Ishikawa (cell line): ENCODE measurements at regions not wholly inside any gene's neighbourhood (a gene's known extent, or its start where the extent isn't known, plus 50 kb on each side); places are given as distances from the start of the nearest gene placed in this dataset.

Experiments used
- CEBPB ChIP-seq: IDR thresholded peaks from 2 replicates; pipeline ENCODE4 v1.6.1; 2012
- CREB1 ChIP-seq: IDR thresholded peaks from 2 replicates; pipeline ENCODE4 v1.6.1; 2012; ENCODE audit warnings: low read depth
- EGR1 ChIP-seq: IDR thresholded peaks from 2 replicates; pipeline ENCODE4 v1.6.1; 2012
- EP300 ChIP-seq: IDR thresholded peaks from 2 replicates; pipeline ENCODE4 v1.6.1; 2012; ENCODE audit warnings: borderline replicate concordance
- FOXM1 ChIP-seq: IDR thresholded peaks from 2 replicates; pipeline ENCODE4 v1.6.1; 2012; ENCODE audit warnings: low read depth, borderline replicate concordance
- NFIC ChIP-seq: IDR thresholded peaks from 2 replicates; pipeline ENCODE4 v1.6.1; 2012
- RAD21 ChIP-seq: IDR thresholded peaks from 2 replicates; pipeline ENCODE4 v1.6.1; 2012; ENCODE audit warnings: low read depth
- TAF1 ChIP-seq: IDR thresholded peaks from 2 replicates; pipeline ENCODE4 v1.6.1; 2012; ENCODE audit warnings: low read depth, mild to moderate bottlenecking
- TCF12 ChIP-seq: IDR thresholded peaks from 2 replicates; pipeline ENCODE4 v1.6.1; 2012; ENCODE audit warnings: low read depth
- TEAD4 ChIP-seq: IDR thresholded peaks from 2 replicates; pipeline ENCODE4 v1.6.1; 2012
- YY1 ChIP-seq: IDR thresholded peaks from 2 replicates; pipeline ENCODE4 v1.6.1; 2012; ENCODE audit warnings: low read depth
- ZBTB7A ChIP-seq: IDR thresholded peaks from 2 replicates; pipeline ENCODE4 v1.6.1; 2012; ENCODE audit warnings: low read depth
- TF ChIP-seq, protein P1 (sequence below): IDR thresholded peaks from 2 replicates; pipeline ENCODE4 v1.6.1; 2012
- TF ChIP-seq, protein P2 (sequence below): IDR thresholded peaks from 2 replicates; pipeline ENCODE4 v1.6.1; 2012; ENCODE audit warnings: low read depth, mild to moderate bottlenecking
- TF ChIP-seq, protein P3 (sequence below): IDR thresholded peaks from 2 replicates; pipeline ENCODE4 v1.6.1; 2012

DNA sequence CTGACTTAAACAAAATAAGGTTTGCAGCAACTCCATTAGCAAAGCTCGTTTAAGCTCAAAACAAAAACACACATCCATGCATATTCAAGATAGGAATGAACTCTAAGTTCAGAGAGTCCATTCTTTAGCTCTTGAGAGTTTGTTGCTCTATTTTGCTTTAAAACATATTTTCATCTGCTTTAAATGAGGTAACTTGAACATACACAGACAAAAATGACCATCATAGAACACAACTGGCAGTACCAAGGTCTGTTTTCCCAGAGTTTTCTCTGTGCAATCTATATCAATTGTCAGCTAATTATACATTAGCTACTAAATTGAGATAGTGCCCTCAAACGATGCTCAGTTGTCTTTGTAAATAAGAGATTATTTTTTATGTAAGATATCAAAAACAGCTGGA lies 423.2 kb upstream of the ANO3 start:
- no peak for TF ChIP-seq CREB1
- TF ChIP-seq, protein P1, sequence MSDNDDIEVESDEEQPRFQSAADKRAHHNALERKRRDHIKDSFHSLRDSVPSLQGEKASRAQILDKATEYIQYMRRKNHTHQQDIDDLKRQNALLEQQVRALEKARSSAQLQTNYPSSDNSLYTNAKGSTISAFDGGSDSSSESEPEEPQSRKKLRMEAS, result no peak
- TF ChIP-seq TAF1, result no peak
- TF ChIP-seq FOXM1, result no peak
- TF ChIP-seq NFIC, result no peak

DNA sequence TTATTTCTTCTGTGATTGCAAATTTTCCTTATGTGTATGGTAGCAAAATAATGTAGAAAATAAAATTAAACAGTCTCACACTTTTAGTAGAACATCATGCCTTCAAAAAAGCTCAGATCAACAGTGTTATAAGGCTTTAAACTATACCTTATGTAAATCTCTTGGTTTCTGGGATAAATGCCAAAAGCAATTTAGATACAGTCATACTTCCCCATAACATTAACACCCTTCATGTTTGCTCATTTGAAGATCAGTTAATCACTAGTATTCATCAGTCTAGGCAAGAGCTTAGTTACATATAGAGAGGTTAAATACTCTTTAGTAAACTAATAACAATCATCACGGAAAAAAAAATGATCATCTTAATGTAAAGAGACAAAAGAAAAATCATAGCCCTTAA lies 421.8 kb upstream of the ANO3 start:
- TF ChIP-seq TAF1, result no peak

DNA sequence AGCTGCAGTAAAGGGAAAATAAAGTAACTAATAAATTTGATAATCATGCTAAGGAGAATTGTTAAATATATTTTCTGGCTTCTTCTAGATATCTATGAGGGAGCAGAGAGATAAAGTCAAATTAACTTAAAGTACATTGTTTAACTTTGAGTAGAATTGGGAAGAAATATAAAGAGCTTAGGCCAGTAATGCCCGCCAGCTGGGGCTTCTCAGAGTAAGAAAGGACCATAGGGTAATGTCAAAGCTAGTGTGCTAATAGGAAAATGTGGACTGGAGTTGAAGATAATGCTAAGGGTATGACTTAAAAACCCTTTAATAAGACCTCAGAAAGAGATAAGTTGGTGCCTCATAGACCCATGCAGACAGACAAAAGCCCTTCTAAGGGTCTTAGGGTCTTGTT lies 411.6 kb upstream of the ANO3 start:
- TF ChIP-seq CREB1, result no peak
- no peak for TF ChIP-seq TCF12
- TF ChIP-seq, protein P2, sequence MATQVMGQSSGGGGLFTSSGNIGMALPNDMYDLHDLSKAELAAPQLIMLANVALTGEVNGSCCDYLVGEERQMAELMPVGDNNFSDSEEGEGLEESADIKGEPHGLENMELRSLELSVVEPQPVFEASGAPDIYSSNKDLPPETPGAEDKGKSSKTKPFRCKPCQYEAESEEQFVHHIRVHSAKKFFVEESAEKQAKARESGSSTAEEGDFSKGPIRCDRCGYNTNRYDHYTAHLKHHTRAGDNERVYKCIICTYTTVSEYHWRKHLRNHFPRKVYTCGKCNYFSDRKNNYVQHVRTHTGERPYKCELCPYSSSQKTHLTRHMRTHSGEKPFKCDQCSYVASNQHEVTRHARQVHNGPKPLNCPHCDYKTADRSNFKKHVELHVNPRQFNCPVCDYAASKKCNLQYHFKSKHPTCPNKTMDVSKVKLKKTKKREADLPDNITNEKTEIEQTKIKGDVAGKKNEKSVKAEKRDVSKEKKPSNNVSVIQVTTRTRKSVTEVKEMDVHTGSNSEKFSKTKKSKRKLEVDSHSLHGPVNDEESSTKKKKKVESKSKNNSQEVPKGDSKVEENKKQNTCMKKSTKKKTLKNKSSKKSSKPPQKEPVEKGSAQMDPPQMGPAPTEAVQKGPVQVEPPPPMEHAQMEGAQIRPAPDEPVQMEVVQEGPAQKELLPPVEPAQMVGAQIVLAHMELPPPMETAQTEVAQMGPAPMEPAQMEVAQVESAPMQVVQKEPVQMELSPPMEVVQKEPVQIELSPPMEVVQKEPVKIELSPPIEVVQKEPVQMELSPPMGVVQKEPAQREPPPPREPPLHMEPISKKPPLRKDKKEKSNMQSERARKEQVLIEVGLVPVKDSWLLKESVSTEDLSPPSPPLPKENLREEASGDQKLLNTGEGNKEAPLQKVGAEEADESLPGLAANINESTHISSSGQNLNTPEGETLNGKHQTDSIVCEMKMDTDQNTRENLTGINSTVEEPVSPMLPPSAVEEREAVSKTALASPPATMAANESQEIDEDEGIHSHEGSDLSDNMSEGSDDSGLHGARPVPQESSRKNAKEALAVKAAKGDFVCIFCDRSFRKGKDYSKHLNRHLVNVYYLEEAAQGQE, result no peak
- TF ChIP-seq CEBPB, result no peak
- TF ChIP-seq YY1, result no peak
- TF ChIP-seq EP300, result no peak
- TF ChIP-seq NFIC, result no peak
- TF ChIP-seq RAD21, result no peak
- TF ChIP-seq, protein P3, sequence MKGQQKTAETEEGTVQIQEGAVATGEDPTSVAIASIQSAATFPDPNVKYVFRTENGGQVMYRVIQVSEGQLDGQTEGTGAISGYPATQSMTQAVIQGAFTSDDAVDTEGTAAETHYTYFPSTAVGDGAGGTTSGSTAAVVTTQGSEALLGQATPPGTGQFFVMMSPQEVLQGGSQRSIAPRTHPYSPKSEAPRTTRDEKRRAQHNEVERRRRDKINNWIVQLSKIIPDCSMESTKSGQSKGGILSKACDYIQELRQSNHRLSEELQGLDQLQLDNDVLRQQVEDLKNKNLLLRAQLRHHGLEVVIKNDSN, result no peak

DNA sequence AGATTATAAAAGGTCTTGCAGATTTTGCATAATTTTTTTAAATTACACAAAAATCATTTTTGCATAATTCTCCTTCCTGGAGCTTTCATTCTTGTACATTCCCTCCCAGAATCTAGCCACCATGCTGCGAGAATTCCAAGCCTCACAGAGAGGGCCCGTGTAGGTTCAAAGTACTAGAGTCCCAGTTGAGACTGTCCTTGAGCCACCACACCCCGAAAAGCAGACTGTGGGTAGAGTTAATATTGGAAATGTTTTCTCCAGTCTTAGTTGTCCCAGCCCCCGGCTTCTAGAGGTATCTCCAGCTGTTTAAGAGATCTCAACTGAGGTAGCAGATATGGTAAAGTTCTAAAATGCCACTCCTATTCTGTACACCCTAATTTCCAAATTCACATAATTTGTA lies 407.3 kb upstream of the ANO3 start:
- TF ChIP-seq EGR1, result no peak
- TF ChIP-seq TEAD4, result no peak
- no peak for TF ChIP-seq ZBTB7A
- no peak for TF ChIP-seq FOXM1
- TF ChIP-seq CEBPB, result no peak
- TF ChIP-seq, protein P1, result no peak
- no peak for TF ChIP-seq CREB1
- TF ChIP-seq, protein P3, result no peak

DNA sequence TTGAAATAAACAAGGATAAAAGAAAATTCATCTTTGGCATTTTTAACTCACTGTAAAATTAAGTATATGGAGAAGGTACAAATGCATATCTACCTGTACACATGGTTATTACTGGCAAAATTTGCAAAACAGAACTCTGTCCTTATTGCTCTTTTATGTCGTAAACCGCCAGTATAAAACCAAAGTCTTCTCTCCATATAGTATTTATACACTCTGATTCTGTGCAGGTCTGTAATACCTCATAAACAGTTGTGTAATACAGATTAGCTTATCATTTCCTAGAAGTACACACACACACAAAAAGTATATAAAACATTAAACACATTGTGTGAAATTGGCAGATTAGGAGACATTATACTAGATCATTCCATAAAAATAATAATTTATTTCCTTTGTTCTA lies 406.6 kb upstream of the ANO3 start:
- TF ChIP-seq TEAD4 (no peak), EP300 (no peak), ZBTB7A (no peak), CEBPB (no peak), FOXM1 (no peak), YY1 (no peak), RAD21 (no peak), CREB1 (no peak), NFIC (no peak), TCF12 (no peak), TAF1 (no peak)
- TF ChIP-seq, protein P1, result no peak
- TF ChIP-seq, protein P2, result no peak
- TF ChIP-seq, protein P3, result no peak

DNA sequence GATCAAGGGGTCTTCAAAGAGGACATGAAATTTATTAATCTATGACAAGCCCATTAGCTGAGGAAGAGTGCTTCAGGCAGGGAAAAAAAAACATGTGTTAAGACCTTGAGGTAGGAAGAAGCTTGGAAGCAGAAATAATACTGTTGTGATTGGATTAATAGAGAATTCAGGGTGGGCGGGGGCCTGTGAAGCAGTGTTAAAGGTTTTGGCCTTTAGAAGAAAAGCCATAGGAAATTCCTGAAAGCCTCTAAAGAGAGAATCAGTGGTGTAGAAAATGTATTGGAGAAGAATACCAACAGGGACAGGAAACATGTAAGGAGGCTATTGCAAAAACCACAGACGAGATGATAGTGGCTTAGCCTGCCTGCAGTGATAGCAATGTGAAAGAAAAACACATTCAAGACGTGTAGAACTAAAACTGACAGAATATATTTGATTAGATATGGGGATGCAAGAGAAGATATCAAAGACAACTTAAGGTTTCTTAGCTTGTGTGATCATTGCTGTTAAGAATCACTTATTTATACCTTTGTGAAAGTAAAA lies 404.4 kb upstream of the ANO3 start:
- no peak for TF ChIP-seq RAD21
- TF ChIP-seq FOXM1, result no peak
- TF ChIP-seq, protein P3, result no peak
- no peak for TF ChIP-seq ZBTB7A
- TF ChIP-seq EP300, result no peak
- no peak for TF ChIP-seq YY1
- TF ChIP-seq, protein P1, result no peak
